Activated T-cell treated with anti-CD3 and anti-CD28 coated beads, Interleukin-2, amount 50 U/mL, for 48 hours (primary cell): ENCODE measurements at regions not wholly inside any gene's neighbourhood (a gene's known extent, or its start where the extent isn't known, plus 50 kb on each side); places are given as distances from the start of the nearest gene placed in this dataset.
A peak's percentile ranks its signal among the peaks of the same experiment; 100 is the strongest.
"Not testable (repeated sequence)": the region's sequence is repeated elsewhere in the genome, so short reads cannot be mapped to it uniquely, and the experiment has no call there.

ENCODE experiments used
- DNase-seq, 2 experiments: peaks; one replicate each; pipeline ENCODE4 v3.0.0-alpha.2; 2020

- DNase-seq = no peak
Measured at GRCh38 chr2:64880193-64880951, 108.8 kb upstream of the SLC1A4 start.

- no peak for DNase-seq
Measured at GRCh38 chr2:64881037-64881492, 108.1 kb upstream of the SLC1A4 start.

GRCh38 chr2:64887565-64887964 is 101.6 kb upstream of the SLC1A4 start:
- DNase-seq = no peak

GRCh38 chr2:64888591-64889309 is 100.4 kb upstream of the SLC1A4 start:
- DNase-seq = no peak

- no peak for DNase-seq
Measured at GRCh38 chr2:64889803-64890202, 99.4 kb upstream of the SLC1A4 start.

GRCh38 chr2:64896572-64896971 is 92.6 kb upstream of the SLC1A4 start:
- DNase-seq = not testable (repeated sequence)

GRCh38 chr2:64899081-64899865 is 89.9 kb upstream of the SLC1A4 start:
- DNase-seq = no peak

- DNase-seq = not testable (repeated sequence)
Measured at GRCh38 chr2:64899876-64900275, 89.3 kb upstream of the SLC1A4 start.

GRCh38 chr2:64904413-64905329 is 84.5 kb upstream of the SLC1A4 start:
- no peak for DNase-seq

- DNase-seq = no peak
Measured at GRCh38 chr2:64905338-64906024, 83.7 kb upstream of the SLC1A4 start.

- no peak for DNase-seq
Measured at GRCh38 chr2:64906853-64907536, 82.2 kb upstream of the SLC1A4 start.

- DNase-seq = no peak
Measured at GRCh38 chr2:64908406-64908805, 80.8 kb upstream of the SLC1A4 start.

- DNase-seq = no peak
Measured at GRCh38 chr2:64910523-64910922, 78.7 kb upstream of the SLC1A4 start.

- peak; percentile 27 to 40 for DNase-seq
Measured at GRCh38 chr2:64910972-64911433, 78.2 kb upstream of the SLC1A4 start.

GRCh38 chr2:64913357-64913869 is 75.8 kb upstream of the SLC1A4 start:
- DNase-seq = peak; percentile 22 to 32

- DNase-seq = no peak
Measured at GRCh38 chr2:64914247-64914646, 75.0 kb upstream of the SLC1A4 start.

GRCh38 chr2:64914735-64915509 is 74.3 kb upstream of the SLC1A4 start:
- no peak for DNase-seq

GRCh38 chr2:64915510-64915900 is 73.7 kb upstream of the SLC1A4 start:
- no peak for DNase-seq

- no peak for DNase-seq
Measured at GRCh38 chr2:64918220-64918886, 70.8 kb upstream of the SLC1A4 start.
